H1 (cell line): ENCODE measurements at regions not wholly inside any gene's neighbourhood (a gene's known extent, or its start where the extent isn't known, plus 50 kb on each side); places are given as distances from the start of the nearest gene placed in this dataset.

Experiments
- CTCF ChIA-PET: fragments of 300-600 bp; sonication (Branson Sonifier 250); formaldehyde crosslinking; loops from one replicate; lab custom pipeline; 2021; ENCODE audit not compliant: partially characterized antibody; lab: Charles Lee
- POLR2A ChIA-PET: fragments of 300-600 bp; sonication (Branson Sonifier 250); formaldehyde crosslinking; loops from one replicate; lab custom pipeline; 2021; ENCODE audit warnings: inconsistent platforms; ENCODE audit not compliant: partially characterized antibody; lab: Charles Lee
- DNase-seq, 2 experiments: peaks; one replicate each; pipeline versions ENCODE4 v3.0.0 to v3.0.0-alpha.2; 2010 to 2022; ENCODE audit warnings: low spot score in 2 of 2, low read depth in 1 of 2, mixed read lengths in 1 of 2
- FAIRE-seq: peaks from 2 replicates; lab custom pipeline; 2011; peaks lifted over from hg19 to GRCh38; lab: Jason Lieb, UNC
- H2AFZ ChIP-seq: 2 replicates; pipeline ENCODE4 v1.8.1; 2012; ENCODE audit warnings: low read length, inconsistent platforms
- H2AK5ac ChIP-seq: 2 replicates; pipeline ENCODE4 v1.6.1; 2013; ENCODE audit warnings: low read depth, low read length
- H2BK120ac ChIP-seq: replicated peaks from 2 replicates; pipeline ENCODE3; 2013; ENCODE audit warnings: low read depth, low read length, inconsistent platforms
- H2BK12ac ChIP-seq: 2 replicates; pipeline ENCODE4 v1.6.1; 2013; ENCODE audit warnings: low read depth, low read length
- H2BK15ac ChIP-seq: 2 replicates; pipeline ENCODE4 v1.6.1; 2013; ENCODE audit warnings: low read length
- H2BK20ac ChIP-seq: 2 replicates; pipeline ENCODE4 v1.6.1; 2013; ENCODE audit warnings: low read length
- H2BK5ac ChIP-seq: 2 replicates; pipeline ENCODE4 v1.6.1; 2013; ENCODE audit warnings: low read depth, low read length
- H3K14ac ChIP-seq: 2 replicates; pipeline ENCODE4 v1.6.1; 2013; ENCODE audit warnings: inconsistent platforms; ENCODE audit not compliant: insufficient read length
- H3K18ac ChIP-seq: 2 replicates; pipeline ENCODE4 v1.6.1; 2013; ENCODE audit warnings: low read length; ENCODE audit errors: extremely low read depth
- H3K23ac ChIP-seq: 2 replicates; pipeline ENCODE4 v1.6.1; 2013; ENCODE audit warnings: inconsistent platforms; ENCODE audit not compliant: insufficient read length
- H3K23me2 ChIP-seq: 2 replicates; pipeline ENCODE4 v1.6.1; 2013; ENCODE audit warnings: low read depth, low read length
- H3K27ac ChIP-seq: 2 replicates; pipeline ENCODE4 v1.6.1; 2011; ENCODE audit warnings: low read depth, low read length, inconsistent platforms
- H3K27me3 ChIP-seq, 4 experiments: replicated peaks in 1 of 4; 1 replicate in 1 of 4; 2 replicates in 3 of 4; pipeline versions ENCODE4 v1.6.1 to v1.8.1; 2011 to 2013; ENCODE audit warnings: low read length in 3 of 4, mild to moderate bottlenecking in 3 of 4, inconsistent platforms in 2 of 4, mixed read lengths in 2 of 4, moderate library complexity in 1 of 4; ENCODE audit not compliant: control insufficient read depth in 3 of 4, insufficient read depth in 3 of 4; ENCODE audit errors: extremely low read depth in 1 of 4
- H3K36me3 ChIP-seq, 4 experiments: 2 replicates each; pipeline versions ENCODE4 v1.6.1 to v1.8.1; 2011 to 2013; ENCODE audit warnings: mild to moderate bottlenecking in 4 of 4, low read length in 3 of 4, moderate library complexity in 2 of 4, control low read depth in 1 of 4, inconsistent platforms in 1 of 4; ENCODE audit not compliant: insufficient read depth in 4 of 4, control insufficient read depth in 2 of 4
- H3K4ac ChIP-seq: replicated peaks from 2 replicates; pipeline ENCODE3; 2013; ENCODE audit warnings: low read length, low read depth, mixed read lengths, inconsistent platforms; ENCODE audit not compliant: insufficient read length
- H3K4me1 ChIP-seq, 4 experiments: replicated peaks in 1 of 4; 1 replicate in 1 of 4; 2 replicates in 3 of 4; pipeline versions ENCODE4 v1.6.1 to v1.8.1; 2011 to 2013; ENCODE audit warnings: low read length in 3 of 4, inconsistent platforms in 2 of 4, mixed read lengths in 1 of 4; ENCODE audit not compliant: insufficient read depth in 4 of 4, control insufficient read depth in 3 of 4
- H3K4me2 ChIP-seq, 2 experiments: 2 replicates each; pipeline versions ENCODE4 v1.6.1 to v1.8.1; 2011 to 2013; ENCODE audit warnings: low read depth in 2 of 2, low read length in 2 of 2, control low read depth in 1 of 2, inconsistent platforms in 1 of 2, mild to moderate bottlenecking in 1 of 2; ENCODE audit not compliant: insufficient read depth in 1 of 2
- H3K4me3 ChIP-seq, 4 experiments: fragments of 200-600, 300-600 bp in 1 of 4; sonication (generic), shearing (Covaris generic), sonication (Bioruptor Twin) in 1 of 4; 2 replicates each; pipeline versions ENCODE4 v1.5.1 to v1.8.1; 2011 to 2016; ENCODE audit warnings: low read length in 4 of 4, low read depth in 3 of 4, control low read depth in 2 of 4, inconsistent platforms in 2 of 4, mild to moderate bottlenecking in 2 of 4, mixed read lengths in 1 of 4, moderate library complexity in 1 of 4; ENCODE audit not compliant: insufficient read depth in 2 of 4; ENCODE audit errors: extremely low read depth in 1 of 4
- H3K56ac ChIP-seq: replicated peaks from 2 replicates; pipeline ENCODE3; 2013; ENCODE audit warnings: low read depth, mild to moderate bottlenecking, mixed read lengths, low read length, inconsistent platforms; ENCODE audit not compliant: insufficient read length
- H3K79me1 ChIP-seq: 2 replicates; pipeline ENCODE4 v1.6.1; 2013; ENCODE audit warnings: low read depth, low read length, control low read depth
- H3K79me2 ChIP-seq, 2 experiments: 2 replicates each; pipeline versions ENCODE4 v1.6.1 to v1.8.1; 2012 to 2013; ENCODE audit warnings: low read length in 2 of 2, mild to moderate bottlenecking in 2 of 2, inconsistent platforms in 1 of 2; ENCODE audit not compliant: insufficient read depth in 2 of 2, control insufficient read depth in 1 of 2
- H3K9ac ChIP-seq, 4 experiments: replicated peaks in 1 of 4; 1 replicate in 1 of 4; 2 replicates in 3 of 4; pipeline versions ENCODE4 v1.6.1 to v1.8.1; 2011 to 2013; ENCODE audit warnings: low read depth in 3 of 4, low read length in 3 of 4, control low read depth in 2 of 4, mild to moderate bottlenecking in 2 of 4, moderate library complexity in 2 of 4, inconsistent platforms in 1 of 4; ENCODE audit errors: extremely low read depth in 1 of 4
- H3K9me3 ChIP-seq, 2 experiments: 2 replicates each; pipeline versions ENCODE4 v1.6.1 to v1.8.1; 2012 to 2013; ENCODE audit warnings: mild to moderate bottlenecking in 2 of 2, moderate library complexity in 2 of 2, control low read depth in 1 of 2, inconsistent platforms in 1 of 2, low read depth in 1 of 2, low read length in 1 of 2, mixed read lengths in 1 of 2; ENCODE audit not compliant: insufficient read depth in 2 of 2
- H4K20me1 ChIP-seq, 2 experiments: replicated peaks in 1 of 2; 2 replicates each; pipeline versions ENCODE3 to v1.8.1; 2011 to 2013; ENCODE audit warnings: inconsistent platforms in 2 of 2, low read length in 2 of 2, mild to moderate bottlenecking in 1 of 2; ENCODE audit not compliant: insufficient read depth in 2 of 2, control insufficient read depth in 1 of 2
- H4K5ac ChIP-seq: 2 replicates; pipeline ENCODE4 v1.6.1; 2013; ENCODE audit warnings: low read length, low read depth, mixed read lengths, inconsistent platforms; ENCODE audit not compliant: insufficient read length
- H4K8ac ChIP-seq: 2 replicates; pipeline ENCODE4 v1.8.0; 2013; ENCODE audit warnings: mild to moderate bottlenecking, moderate library complexity, low read length, inconsistent platforms; ENCODE audit not compliant: insufficient read depth; ENCODE audit errors: extremely low read depth
- H4K91ac ChIP-seq: replicated peaks from 2 replicates; pipeline ENCODE3; 2013; ENCODE audit warnings: low read length, mixed read lengths, inconsistent platforms; ENCODE audit not compliant: insufficient read length
- HDAC2 ChIP-seq, 2 experiments: fragments of 300-600 bp in 1 of 2; sonication (generic) in 1 of 2; IDR thresholded peaks; 2 replicates each; pipeline ENCODE4 v1.6.1; 2011 to 2012; ENCODE audit warnings: low read depth in 2 of 2, low read length in 2 of 2, mild to moderate bottlenecking in 2 of 2, moderate library complexity in 2 of 2, borderline replicate concordance in 1 of 2, inconsistent platforms in 1 of 2
- TAF7 ChIP-seq: optimal IDR thresholded peaks from 2 replicates; pipeline ENCODE3; 2011; ENCODE audit warnings: low read depth, mild to moderate bottlenecking, inconsistent platforms, low read length, moderate library complexity, borderline replicate concordance
- WGBS, 2 experiments: shearing (Covaris generic) in 1 of 2; methylation state at CpG; one replicate each; pipeline versions ENCODE4 v1.1.6 to v1.1.7; 2013 to 2015; ENCODE audit warnings: low lambda C conversion rate in 2 of 2, mixed read lengths in 2 of 2, inconsistent platforms in 1 of 2, low coverage in 1 of 2, missing lambda C conversion rate in 1 of 2; ENCODE audit not compliant: insufficient replicate concordance in 2 of 2, insufficient coverage in 1 of 2, insufficient read length in 1 of 2; ENCODE audit errors: extremely low coverage in 1 of 2, missing lambda C conversion rate in 1 of 2; 5-methylcytosine and 5-hydroxymethylcytosine counted together

DNA sequence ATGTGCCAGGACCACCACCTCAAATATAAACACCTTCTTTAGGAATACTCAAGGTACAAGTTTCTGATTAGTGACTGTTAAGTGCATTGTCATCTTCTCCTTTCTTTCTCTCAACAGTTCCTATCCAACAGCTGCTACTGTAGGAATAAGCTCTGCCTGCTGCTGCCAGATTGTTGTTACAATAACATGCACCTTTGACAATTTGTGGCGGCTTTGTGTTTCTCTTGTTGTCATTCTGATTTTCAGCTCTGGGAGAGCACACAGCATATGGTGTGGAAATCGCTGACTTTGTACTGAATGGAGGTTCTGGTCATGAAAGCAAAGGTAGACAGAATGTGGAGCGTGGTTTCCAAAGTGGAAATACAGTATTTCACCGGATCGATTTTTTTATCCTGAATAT is 182.8 kb downstream of the SEC23IP start:
- no peak overlapping the region for H2BK15ac ChIP-seq
- no peak overlapping the region for H3K4me3 ChIP-seq
- H2AFZ ChIP-seq, result no peak overlapping the region
- no peaks in the 10 kb centered on the region for H3K36me3 ChIP-seq
- no peak overlapping the region for H3K27ac ChIP-seq
- no peaks in the 10 kb centered on the region for H3K79me1 ChIP-seq
- TF ChIP-seq TAF7, result no peak
- no peak for TF ChIP-seq HDAC2 (IDR thresholded peaks at IDR 0.05; ENCODE audit: borderline replicate concordance in 1 of 2, low read depth in 2 of 2, low read length in 2 of 2)
- TF ChIP-seq, all 59 proteins: peak for 0
- no peak overlapping the region for H2BK120ac ChIP-seq
- no peaks in the 10 kb centered on the region for H3K23me2 ChIP-seq
- H3K56ac ChIP-seq, result no peak overlapping the region
- no peak overlapping the region for H3K18ac ChIP-seq
- H4K8ac ChIP-seq, result no peak overlapping the region
- H3K79me2 ChIP-seq, result no peaks in the 10 kb centered on the region
- peaks cover 14 to 16% of the 10 kb centered on the region in 2 experiments; a peak in 3 of 4 replicates for H3K9me3 ChIP-seq
- no peak overlapping the region for H3K9ac ChIP-seq
- no peaks in the 10 kb centered on the region for H3K27me3 ChIP-seq
- no peak overlapping the region for H2BK5ac ChIP-seq
- no peak overlapping the region for H3K4ac ChIP-seq
- no peak overlapping the region for H3K4me2 ChIP-seq
- H3K14ac ChIP-seq, result no peak overlapping the region
- H3K4me1 ChIP-seq, result peaks cover 0 to 9% (median 6%) of the 10 kb centered on the region in 4 experiments; a peak in 5 of 7 replicates
- H4K5ac ChIP-seq, result no peak overlapping the region
- ChIA-PET POLR2A (no interaction called here), CTCF (no interaction called here)
- FAIRE-seq (no peak), DNase-seq (no peak)
- H4K91ac ChIP-seq, result no peak overlapping the region
- no peaks in the 10 kb centered on the region for H4K20me1 ChIP-seq
- H2AK5ac ChIP-seq, result no peak overlapping the region
- 87% methylated on average over 5 of the region's 5 CpGs; no CpG with 5 or more reads in 1 of the 2 experiments for WGBS, 2 experiments
- no peak overlapping the region for H2BK20ac ChIP-seq
- no peak overlapping the region for H2BK12ac ChIP-seq
- no peak overlapping the region for H3K23ac ChIP-seq
